WERI-Rb-1 (cell line): ENCODE measurements at regions not wholly inside any gene's neighbourhood (a gene's known extent, or its start where the extent isn't known, plus 50 kb on each side); places are given as distances from the start of the nearest gene placed in this dataset.

ENCODE experiments used
- DNase-seq: peaks from one replicate; pipeline ENCODE4 v3.0.0-alpha.2; 2020
- H3K27ac ChIP-seq: fragments of 250-450 bp; sonication (Bioruptor Pico); 2 replicates; pipeline ENCODE4 v1.5.1; 2020; ENCODE audit warnings: mild to moderate bottlenecking, moderate library complexity
- H3K27me3 ChIP-seq: fragments of 250-450 bp; sonication (Bioruptor Pico); 2 replicates; pipeline ENCODE4 v1.5.1; 2021; ENCODE audit warnings: mild to moderate bottlenecking, low read depth, moderate library complexity; ENCODE audit not compliant: insufficient read depth, severe bottlenecking
- H3K36me3 ChIP-seq: fragments of 250-450 bp; sonication (Bioruptor Pico); 2 replicates; pipeline ENCODE4 v1.5.1; 2020; ENCODE audit warnings: mild to moderate bottlenecking, moderate library complexity
- H3K4me3 ChIP-seq: 2 replicates; pipeline ENCODE4 v1.5.1; 2011; ENCODE audit warnings: low read depth, mild to moderate bottlenecking, control low read depth, low read length
- H3K9me3 ChIP-seq: fragments of 250-450 bp; sonication (Bioruptor Pico); 2 replicates; pipeline ENCODE4 v1.5.1; 2021; ENCODE audit warnings: mild to moderate bottlenecking, moderate library complexity; ENCODE audit not compliant: severe bottlenecking
- CTCF ChIP-seq: IDR thresholded peaks from 2 replicates; pipeline ENCODE4 v1.5.1; 2011; ENCODE audit warnings: low read depth, mild to moderate bottlenecking, control low read depth, inconsistent platforms, low read length

DNA sequence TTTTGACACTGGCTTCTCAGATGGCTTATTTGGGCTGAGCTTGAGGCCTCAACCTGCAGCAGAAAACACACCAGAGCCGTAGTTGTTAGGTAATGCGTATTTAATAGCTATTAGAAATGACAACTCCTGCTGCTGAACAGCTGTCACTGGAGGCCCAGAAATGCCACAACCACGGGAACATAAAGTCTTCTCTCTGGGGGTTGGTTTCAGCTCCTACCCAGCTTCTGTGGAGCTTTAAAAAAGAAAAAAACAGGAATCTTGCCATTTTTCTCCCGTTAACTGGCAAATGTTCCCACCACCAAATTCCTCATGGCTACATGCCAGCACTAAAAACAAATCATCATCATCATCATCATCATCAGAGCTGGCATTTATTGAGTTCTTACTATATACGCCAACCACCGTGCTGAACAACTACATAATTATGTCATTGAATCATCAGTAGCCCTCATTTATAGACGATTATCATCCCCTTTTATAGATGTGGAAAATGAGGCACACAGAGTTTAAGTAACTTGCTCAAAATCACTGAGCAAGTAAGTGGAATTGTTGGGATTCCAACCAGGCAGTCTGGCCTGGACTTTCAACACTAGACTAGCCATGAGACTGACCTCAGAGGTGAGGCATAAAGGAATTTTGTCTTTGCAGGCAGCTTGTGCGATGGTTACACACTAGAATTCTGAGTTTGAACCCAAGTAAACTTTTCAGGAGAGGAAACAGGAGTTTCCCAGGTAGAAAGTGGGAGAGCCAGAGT lies 185.3 kb upstream of the WWC1 start:
- no peak for TF ChIP-seq CTCF
- DNase-seq = no peak
- H3K9me3 ChIP-seq = no peaks in the 10 kb centered on the region
- no peak overlapping the region for H3K4me3 ChIP-seq
- no peaks in the 10 kb centered on the region for H3K27me3 ChIP-seq
- no peak overlapping the region for H3K27ac ChIP-seq
- H3K36me3 ChIP-seq = no peaks in the 10 kb centered on the region

GRCh38 chr5:168109441-168109840 lies 182.0 kb upstream of the WWC1 start:
- Histone ChIP-seq H3K4me3 (no peak overlapping the region), H3K9me3 (no peaks in the 10 kb centered on the region), H3K27me3 (no peaks in the 10 kb centered on the region), H3K36me3 (no peaks in the 10 kb centered on the region), H3K27ac (no peak overlapping the region)
- DNase-seq = no peak
- TF ChIP-seq CTCF = no peak

GRCh38 chr5:168110384-168110783 lies 181.1 kb upstream of the WWC1 start:
- TF ChIP-seq CTCF = no peak
- Histone ChIP-seq H3K9me3 (no peaks in the 10 kb centered on the region), H3K27me3 (no peaks in the 10 kb centered on the region), H3K27ac (no peak overlapping the region), H3K36me3 (no peaks in the 10 kb centered on the region), H3K4me3 (no peak overlapping the region)
- no peak for DNase-seq

DNA sequence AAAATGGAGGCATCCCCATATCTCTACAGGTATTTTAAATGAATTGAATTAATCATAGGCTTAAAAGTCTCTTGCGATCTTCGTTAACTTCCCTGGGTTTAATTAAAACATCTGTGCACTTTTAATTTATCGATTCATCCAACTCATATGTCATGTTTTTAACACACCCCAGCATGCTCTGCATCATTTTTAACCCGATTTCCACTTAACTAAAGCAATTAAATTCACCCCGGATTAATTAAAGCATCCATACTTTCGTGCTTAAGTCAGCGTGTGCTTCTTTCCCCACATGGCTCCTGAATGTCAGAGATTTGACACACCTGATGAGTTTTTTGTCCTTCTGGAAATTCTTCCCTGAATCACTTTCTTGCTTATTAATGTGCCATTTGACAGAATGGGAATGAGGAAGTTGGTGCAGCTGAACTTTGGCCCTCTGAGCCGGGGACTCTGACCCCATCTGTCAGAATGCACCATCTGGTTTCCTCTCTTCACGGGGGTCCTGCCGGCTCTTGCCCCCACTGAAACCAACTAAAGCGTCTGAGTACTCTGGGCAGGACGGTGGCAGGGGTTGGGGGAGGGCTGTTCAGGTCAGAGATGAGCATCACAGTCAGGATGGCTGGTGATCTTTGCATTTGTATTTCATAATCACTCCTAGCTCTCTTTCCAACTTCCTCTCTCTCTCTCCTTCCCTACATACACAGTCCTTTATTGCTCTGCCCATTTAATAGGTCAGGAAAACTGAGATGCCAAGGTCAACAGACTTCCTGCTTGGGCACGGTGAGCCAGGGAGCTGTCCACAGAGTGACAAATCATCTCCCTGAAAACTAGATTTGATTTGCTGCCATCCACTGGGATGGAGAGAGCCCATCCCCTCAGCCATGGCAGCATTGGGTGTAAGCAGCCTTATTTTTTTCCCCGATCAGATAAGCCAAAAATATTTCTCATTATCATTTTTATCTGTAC lies 180.3 kb upstream of the WWC1 start:
- DNase-seq = peak; percentile 24
- no peaks in the 10 kb centered on the region for H3K9me3 ChIP-seq

DNA sequence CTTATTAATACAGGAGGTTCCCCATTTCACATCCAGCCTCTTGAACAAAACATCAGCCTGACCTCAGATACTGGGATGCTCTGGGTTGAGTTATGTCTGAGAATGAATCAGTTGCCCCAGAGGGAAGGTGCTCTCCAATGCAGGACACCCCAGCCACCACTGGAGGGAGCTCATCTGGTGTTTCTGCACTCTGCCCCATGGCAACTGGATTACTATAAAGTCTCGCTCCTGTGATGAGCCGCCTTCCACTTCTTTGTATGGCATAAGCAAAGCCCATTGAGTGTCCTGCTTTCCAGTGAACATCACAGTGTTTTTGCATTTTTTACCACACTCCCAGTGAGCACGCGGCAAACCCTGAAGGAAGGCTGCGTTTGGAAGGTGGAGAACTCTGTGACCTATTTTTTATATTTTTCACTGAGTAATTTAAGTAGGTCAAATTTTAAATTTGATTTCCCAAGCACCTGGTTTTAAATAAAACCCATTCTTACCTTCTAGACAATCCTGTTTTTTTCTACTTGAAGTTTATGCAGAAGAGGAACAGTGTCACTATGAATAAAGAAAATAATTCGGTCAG lies 176.9 kb upstream of the WWC1 start:
- no peaks in the 10 kb centered on the region for H3K9me3 ChIP-seq
- no peaks in the 10 kb centered on the region for H3K27me3 ChIP-seq
- no peaks in the 10 kb centered on the region for H3K36me3 ChIP-seq
- peak; percentile 94 for TF ChIP-seq CTCF
- H3K4me3 ChIP-seq = no peak overlapping the region
- peak; percentile 83 for DNase-seq
- H3K27ac ChIP-seq = no peak overlapping the region

More for the DNA sequence above, 180.3 kb upstream of the WWC1 start:
- H3K36me3 ChIP-seq = no peaks in the 10 kb centered on the region
- no peak for TF ChIP-seq CTCF
- no peak overlapping the region for H3K27ac ChIP-seq
- no peaks in the 10 kb centered on the region for H3K27me3 ChIP-seq
- no peak overlapping the region for H3K4me3 ChIP-seq
